Astrocyte (in vitro differentiated cells and primary cell): ENCODE measurements at regions not wholly inside any gene's neighbourhood (a gene's known extent, or its start where the extent isn't known, plus 50 kb on each side); places are given as distances from the start of the nearest gene placed in this dataset.

Source experiments
- CTCF ChIP-seq: IDR thresholded peaks from 2 replicates; pipeline ENCODE4 v1.5.1; 2011; ENCODE audit warnings: low read depth, mild to moderate bottlenecking, inconsistent platforms, low read length, moderate library complexity; ENCODE audit not compliant: insufficient read depth
- EZH2 ChIP-seq: IDR thresholded peaks from 2 replicates; pipeline ENCODE4 v1.6.1; 2012; ENCODE audit warnings: mild to moderate bottlenecking, low read length, inconsistent platforms; ENCODE audit not compliant: insufficient read depth

GRCh38 chr16:17945080-17945601, 391.4 kb downstream of the NPIPA8 start:
- no peak for TF ChIP-seq CTCF
- TF ChIP-seq EZH2 = no peak
